ENCODE measurements at regions not wholly inside any gene's neighbourhood (a gene's known extent, or its start where the extent isn't known, plus 50 kb on each side); places are given as distances from the start of the nearest gene placed in this dataset.

- Histone ChIP-seq H3K56ac (ENCODE audit: extremely low read depth, insufficient read depth, low read length) (no peak overlapping the region), H3K4me1 (ENCODE audit: control insufficient read depth, insufficient read depth, low read length) (no peaks in the 10 kb centered on the region), H3K14ac (replicated peaks; ENCODE audit: low read depth, low read length) (no peak overlapping the region), H2BK5ac (ENCODE audit: low read depth, low read length, poor library complexity, severe bottlenecking) (no peak overlapping the region), H3K79me1 (ENCODE audit: low read depth in 1 of 2, low read length in 2 of 2) (no peaks in the 10 kb centered on the region), H4K91ac (ENCODE audit: insufficient read depth, low read depth, low read length) (no peak overlapping the region), H3K4me2 (ENCODE audit: low read depth, low read length) (no peak overlapping the region), H2BK20ac (ENCODE audit: low read depth, low read length) (no peak overlapping the region), H3K23ac (ENCODE audit: low read depth, low read length) (no peak overlapping the region), H3K27me3 (ENCODE audit: control insufficient read depth, insufficient read depth, low read length) (no peaks in the 10 kb centered on the region), H4K5ac (ENCODE audit: low read depth, low read length) (no peak overlapping the region), H3K36me3 (ENCODE audit: control insufficient read depth, insufficient read depth, low read length) (no peaks in the 10 kb centered on the region), H3K4me3 (ENCODE audit: insufficient read depth, low read depth, low read length) (no peak overlapping the region), H3K18ac (ENCODE audit: low read depth, low read length) (no peak overlapping the region), H2BK120ac (ENCODE audit: low read depth, low read length) (no peak overlapping the region), H2AK9ac (replicated peaks; ENCODE audit: low read depth, low read length, poor library complexity) (no peak overlapping the region), H2AFZ (replicated peaks; ENCODE audit: low read length, poor library complexity) (no peak overlapping the region), H3K9me1 (ENCODE audit: insufficient read depth, low read length) (no peaks in the 10 kb centered on the region), H3K4ac (ENCODE audit: low read depth, low read length) (no peak overlapping the region), H4K20me1 (ENCODE audit: insufficient read depth, low read length) (no peaks in the 10 kb centered on the region), H3K27ac (ENCODE audit: insufficient read depth, low read length) (no peak overlapping the region), H2BK15ac (ENCODE audit: low read depth, low read length) (no peak overlapping the region), H3K9me3 (ENCODE audit: control insufficient read depth, insufficient read depth, low read length) (no peaks in the 10 kb centered on the region), H3K9ac (ENCODE audit: low read depth, low read length) (no peak overlapping the region), H2AK5ac (ENCODE audit: low read depth, low read length) (no peak overlapping the region), H4K8ac (ENCODE audit: low read depth in 2 of 2, low read length in 2 of 2) (no peak overlapping the region)
- WGBS, 2 experiments (ENCODE audit: extremely low coverage in 2 of 2, insufficient read length in 1 of 2) = no CpG with 5 or more reads among the region's 5 CpGs
- dilution Hi-C loops (cut with HindIII; ENCODE audit: low sequenced_read_pairs, unreplicated experiment) = no loop called here
- BruUV-seq (replicated peaks) = no TSS peak
- POLR2A ChIA-PET (ENCODE audit: unreplicated experiment) = no interaction called here
- ATAC-seq (ENCODE audit: low read depth) = no peak
- in situ Hi-C loops (cut with MboI; ENCODE audit: low sequenced_read_pairs) = no loop called here
- TF ChIP-seq MAFK (IDR thresholded peaks at IDR 0.05; ENCODE audit: low read depth, low read length) (no peak), CTCF (conservative IDR thresholded peaks at IDR 0.05; ENCODE audit: low read depth, low read length) (no peak)
- CTCF ChIA-PET = no interaction called here
- intact Hi-C loops (cut with micrococcal nuclease) = no loop called here
- no peak for DNase-seq
Observed at GRCh38 chr11:129589190-129589860, 213.7 kb downstream of the BARX2 start.

Measured in IMR-90 (cell line).